ENCODE measurements at regions not wholly inside any gene's neighbourhood (a gene's known extent, or its start where the extent isn't known, plus 50 kb on each side); places are given as distances from the start of the nearest gene placed in this dataset.
A peak's percentile ranks its signal among the peaks of the same experiment; 100 is the strongest.

- Mint-ChIP-seq H3K4me3 (no peak overlapping the region), H3K36me3 (ENCODE audit: low read depth) (no peaks in the 10 kb centered on the region), H3K4me1 (no peaks in the 10 kb centered on the region), H3K27ac (ENCODE audit: unreplicated experiment) (no peak overlapping the region), H3K27me3 (ENCODE audit: low read depth) (no peaks in the 10 kb centered on the region), H3K9me3 (peaks cover 6% of the 10 kb centered on the region)
- TF ChIP-seq CTCF (conservative IDR thresholded peaks at IDR 0.05) = no peak
- DNase-seq (ENCODE audit: low read depth, low spot score) = no peak
These were observed 165.2 kb upstream of the STT3B start for GRCh38 chr3:31367518-31367917.

GRCh38 chr3:31369637-31370379 is 162.9 kb upstream of the STT3B start:
- peak overlapping the region; percentile 62 for H3K27ac Mint-ChIP-seq (ENCODE audit: unreplicated experiment)
- no peaks in the 10 kb centered on the region for H3K36me3 Mint-ChIP-seq (ENCODE audit: low read depth)
- peaks cover 2% of the 10 kb centered on the region for H3K9me3 Mint-ChIP-seq
- no peak for DNase-seq (ENCODE audit: low read depth, low spot score)
- H3K4me1 Mint-ChIP-seq = no peaks in the 10 kb centered on the region
- no peak for TF ChIP-seq CTCF (conservative IDR thresholded peaks at IDR 0.05)
- H3K4me3 Mint-ChIP-seq = no peak overlapping the region
- no peaks in the 10 kb centered on the region for H3K27me3 Mint-ChIP-seq (ENCODE audit: low read depth)

GRCh38 chr3:31370380-31370666 is 162.4 kb upstream of the STT3B start:
- no peaks in the 10 kb centered on the region for H3K36me3 Mint-ChIP-seq (ENCODE audit: low read depth)
- no peaks in the 10 kb centered on the region for H3K4me1 Mint-ChIP-seq
- no peak overlapping the region for H3K4me3 Mint-ChIP-seq
- H3K27me3 Mint-ChIP-seq (ENCODE audit: low read depth) = no peaks in the 10 kb centered on the region
- peak overlapping the region; percentile 62 for H3K27ac Mint-ChIP-seq (ENCODE audit: unreplicated experiment)
- DNase-seq (ENCODE audit: low read depth, low spot score) = no peak
- no peaks in the 10 kb centered on the region for H3K9me3 Mint-ChIP-seq
- no peak for TF ChIP-seq CTCF (conservative IDR thresholded peaks at IDR 0.05)

- Mint-ChIP-seq H3K27ac (ENCODE audit: unreplicated experiment) (no peak overlapping the region), H3K4me1 (no peaks in the 10 kb centered on the region), H3K27me3 (ENCODE audit: low read depth) (no peaks in the 10 kb centered on the region), H3K4me3 (no peak overlapping the region), H3K9me3 (no peaks in the 10 kb centered on the region), H3K36me3 (ENCODE audit: low read depth) (no peaks in the 10 kb centered on the region)
- no peak for TF ChIP-seq CTCF (conservative IDR thresholded peaks at IDR 0.05)
- no peak for DNase-seq (ENCODE audit: low read depth, low spot score)
These were observed 162.0 kb upstream of the STT3B start for GRCh38 chr3:31370681-31371080.

- Mint-ChIP-seq H3K9me3 (no peaks in the 10 kb centered on the region), H3K27me3 (ENCODE audit: low read depth) (no peaks in the 10 kb centered on the region), H3K36me3 (ENCODE audit: low read depth) (no peaks in the 10 kb centered on the region), H3K4me3 (no peak overlapping the region), H3K4me1 (no peaks in the 10 kb centered on the region), H3K27ac (ENCODE audit: unreplicated experiment) (no peak overlapping the region)
- DNase-seq (ENCODE audit: low read depth, low spot score) = no peak
- TF ChIP-seq CTCF (conservative IDR thresholded peaks at IDR 0.05) = no peak
These were observed 161.1 kb upstream of the STT3B start for GRCh38 chr3:31371484-31372177.

All from neural crest cell (in vitro differentiated cells).